NOMO-1 treated with DMSO at 0.1 percent for 48 hours (cell line): ENCODE measurements at regions not wholly inside any gene's neighbourhood (a gene's known extent, or its start where the extent isn't known, plus 50 kb on each side); places are given as distances from the start of the nearest gene placed in this dataset.
A peak's percentile ranks its signal among the peaks of the same experiment; 100 is the strongest.
"Not testable (repeated sequence)": the region's sequence is repeated elsewhere in the genome, so short reads cannot be mapped to it uniquely, and the experiment has no call there.

ENCODE experiments used
- DNase-seq: peaks from one replicate; lab custom pipeline; 2025; ENCODE audit not compliant: unreplicated experiment; lab: John Stamatoyannopoulos, UW

- DNase-seq: not testable (repeated sequence)
These were observed 51.0 kb upstream of the CDYL start for GRCh38 chr6:4725136-4725760.

GRCh38 chr6:4724727-4725126, 51.5 kb upstream of the CDYL start:
- DNase-seq: not testable (repeated sequence)

- no peak for DNase-seq
These were observed 52.8 kb upstream of the CDYL start for GRCh38 chr6:4723383-4723782.

GRCh38 chr6:4721368-4721767, 54.8 kb upstream of the CDYL start:
- DNase-seq: not testable (repeated sequence)

- DNase-seq: no peak
These were observed 56.7 kb upstream of the CDYL start for GRCh38 chr6:4719491-4719890.

- DNase-seq: no peak
These were observed 58.3 kb upstream of the CDYL start for GRCh38 chr6:4717856-4718255.

- no peak for DNase-seq
These were observed 59.1 kb upstream of the CDYL start for GRCh38 chr6:4717124-4717523.

- DNase-seq: no peak
These were observed 61.2 kb upstream of the CDYL start for GRCh38 chr6:4714961-4715501.

GRCh38 chr6:4712291-4712690, 63.9 kb upstream of the CDYL start:
- no peak for DNase-seq

- DNase-seq: no peak
These were observed 69.2 kb upstream of the CDYL start for GRCh38 chr6:4707011-4707410.

- DNase-seq: no peak
These were observed 70.4 kb upstream of the CDYL start for GRCh38 chr6:4705809-4706208.

GRCh38 chr6:4703382-4703781, 72.8 kb upstream of the CDYL start:
- no peak for DNase-seq

GRCh38 chr6:4698901-4699659, 77.1 kb upstream of the CDYL start:
- DNase-seq: no peak

GRCh38 chr6:4693173-4693970, 82.8 kb upstream of the CDYL start:
- peak; percentile 73 for DNase-seq

GRCh38 chr6:4692664-4693063, 83.5 kb upstream of the CDYL start:
- DNase-seq: no peak

- DNase-seq: peak; percentile 82
These were observed 87.9 kb upstream of the CDYL start for GRCh38 chr6:4687989-4688947.

GRCh38 chr6:4687656-4687988, 88.6 kb upstream of the CDYL start:
- no peak for DNase-seq

- no peak for DNase-seq
These were observed 93.6 kb upstream of the CDYL start for GRCh38 chr6:4682431-4683097.

GRCh38 chr6:4678506-4679300, 97.5 kb upstream of the CDYL start:
- no peak for DNase-seq

- DNase-seq: no peak
These were observed 98.5 kb upstream of the CDYL start for GRCh38 chr6:4677751-4678065.
